Spleen (tissue), 7 donors: ENCODE measurements at regions not wholly inside any gene's neighbourhood (a gene's known extent, or its start where the extent isn't known, plus 50 kb on each side); places are given as distances from the start of the nearest gene placed in this dataset.

ENCODE experiments used
- CTCF ChIP-seq, 11 experiments: fragments of 200-600 bp in 7 of 11; fragments of 450-650 bp in 4 of 11; sonication (generic) in 4 of 11; IDR thresholded peaks in 8 of 11; conservative IDR thresholded peaks in 3 of 11; 1 replicate in 7 of 11; 2 replicates in 4 of 11; pipeline versions ENCODE4 v1.4.0 to v1.8.0; 2016 to 2021; ENCODE audit warnings: antibody characterized with exemption in 11 of 11, inconsistent platforms in 4 of 11, mild to moderate bottlenecking in 1 of 11
- POLR2A ChIP-seq, 3 donors: fragments of 450-650 bp; IDR thresholded peaks; one replicate each; pipeline ENCODE4 v1.5.1; 2017; ENCODE audit warnings: antibody characterized with exemption in 3 of 3, mild to moderate bottlenecking in 1 of 3
- POLR2AphosphoS5 ChIP-seq, 3 donors: sonication (generic); formaldehyde crosslinking; IDR thresholded peaks; one replicate each; pipeline ENCODE4 v1.5.1; 2017; ENCODE audit warnings: antibody characterized with exemption in 3 of 3
- donor health status: DM: no; HTN: no; CAD: no; lungs with moderate emphysema.
- donor health status: DM: no; HTN: no; CAD: no.
- donor health status: DM: no; HTN: no; CAD: no.

GRCh38 chr12:5187136-5187535 is 143.5 kb downstream of the KCNA5 start:
- TF ChIP-seq CTCF (IDR thresholded peaks at IDR 0.05 in 8 of 11, conservative IDR thresholded peaks at IDR 0.05 in 3 of 11) (no peak), POLR2AphosphoS5 (IDR thresholded peaks at IDR 0.05) (no peak), POLR2A (IDR thresholded peaks at IDR 0.05) (no peak)
